Activated CD8-positive, alpha-beta memory T cell treated with anti-CD3 and anti-CD28 coated beads, Interleukin-2, amount 50 U/mL, for 4 hours (primary cell): ENCODE measurements at regions not wholly inside any gene's neighbourhood (a gene's known extent, or its start where the extent isn't known, plus 50 kb on each side); places are given as distances from the start of the nearest gene placed in this dataset.

Experiments
- DNase-seq: peaks from one replicate; pipeline ENCODE4 v3.0.0-alpha.2; 2020

DNA sequence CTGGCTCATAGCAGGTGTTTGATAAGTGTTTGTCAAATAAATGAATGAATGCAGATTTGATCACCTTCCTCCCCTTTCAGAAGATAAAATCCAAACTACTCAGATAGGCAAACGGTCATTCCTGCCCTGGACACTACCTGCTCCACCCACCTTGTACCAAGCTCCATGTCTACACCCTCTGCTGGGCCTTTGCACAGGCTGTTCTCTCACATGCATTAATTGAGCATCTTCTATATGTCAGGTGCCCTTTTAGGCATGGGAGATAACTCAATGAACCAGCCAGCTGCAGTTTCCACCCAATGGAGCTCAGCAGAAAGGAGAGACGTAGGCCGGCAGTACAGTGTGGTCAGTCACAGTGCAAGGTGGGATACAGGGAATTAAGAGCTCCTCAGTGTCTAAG, 102.3 kb upstream of the CPEB4 start:
- DNase-seq = no peak

- no peak for DNase-seq
Observed at GRCh38 chr5:173786286-173787187, 101.6 kb upstream of the CPEB4 start.

DNA sequence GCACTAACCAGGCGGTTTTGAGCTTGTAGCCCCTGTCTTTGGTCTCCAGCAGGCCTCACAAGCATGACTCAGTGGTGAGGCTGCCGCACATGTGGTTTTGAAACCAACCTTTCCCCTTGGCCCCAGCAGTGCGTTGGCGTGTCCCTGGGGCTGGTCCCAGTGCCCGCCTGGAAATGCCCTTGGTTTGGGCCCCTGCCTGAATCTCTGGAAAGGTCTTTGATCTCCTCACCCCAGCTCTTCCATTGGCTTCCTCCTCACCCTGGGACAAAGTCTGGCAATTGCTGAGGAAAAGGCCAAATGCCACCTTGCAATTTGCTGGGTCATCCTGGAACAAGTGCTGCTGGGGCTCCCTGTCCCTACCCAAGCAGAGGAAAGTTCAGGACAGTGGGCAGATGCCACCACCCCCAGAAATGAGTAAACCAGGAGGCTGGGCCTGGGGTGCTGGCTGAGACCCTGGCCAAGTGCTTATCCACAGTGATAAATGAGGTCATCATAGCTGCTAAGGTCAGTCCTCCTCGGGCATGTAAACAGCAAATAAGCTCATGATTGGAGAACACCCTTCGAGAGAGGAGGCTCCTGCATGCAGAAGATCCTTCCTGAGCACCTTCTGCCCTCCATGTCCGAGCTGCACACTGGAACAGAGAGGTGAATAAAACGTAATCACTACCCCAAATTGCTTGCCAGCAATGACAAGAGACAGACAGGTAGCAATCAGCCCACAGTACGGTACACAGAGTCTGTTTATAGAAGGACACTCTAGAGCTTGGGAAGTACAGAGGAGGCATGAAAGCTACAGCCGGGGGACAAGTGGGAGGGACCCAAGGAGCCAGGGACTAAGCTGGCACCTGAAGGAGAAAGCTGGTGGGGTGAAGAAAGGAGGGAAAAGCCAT, 98.9 kb upstream of the CPEB4 start:
- DNase-seq = no peak

DNA sequence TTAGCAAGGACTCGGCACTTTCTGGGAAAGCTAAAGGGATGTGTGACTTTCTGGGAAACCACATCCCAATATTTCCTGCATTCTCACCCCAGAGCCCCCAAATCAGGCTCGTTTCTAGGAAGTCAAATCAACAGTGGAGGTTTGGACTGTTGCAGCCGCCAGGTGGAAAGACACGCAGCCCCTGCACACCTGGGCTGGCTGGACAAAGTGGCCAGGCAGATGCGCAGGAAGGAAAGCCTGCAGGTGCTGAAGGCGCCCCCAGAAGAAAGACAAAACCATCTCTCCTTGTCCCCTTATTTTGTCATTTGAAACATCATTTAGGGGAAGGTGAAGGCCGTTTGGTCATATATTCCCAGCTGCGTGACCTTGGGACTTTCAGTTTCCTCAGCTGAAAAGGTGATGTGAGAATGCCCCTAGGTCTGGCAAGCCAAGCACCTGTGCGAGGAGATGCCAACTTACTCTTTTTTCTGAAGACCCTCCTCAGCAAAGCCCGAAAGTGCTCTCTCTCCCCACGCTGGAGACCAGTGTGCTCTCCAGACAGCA, 97.9 kb upstream of the CPEB4 start:
- no peak for DNase-seq

DNA sequence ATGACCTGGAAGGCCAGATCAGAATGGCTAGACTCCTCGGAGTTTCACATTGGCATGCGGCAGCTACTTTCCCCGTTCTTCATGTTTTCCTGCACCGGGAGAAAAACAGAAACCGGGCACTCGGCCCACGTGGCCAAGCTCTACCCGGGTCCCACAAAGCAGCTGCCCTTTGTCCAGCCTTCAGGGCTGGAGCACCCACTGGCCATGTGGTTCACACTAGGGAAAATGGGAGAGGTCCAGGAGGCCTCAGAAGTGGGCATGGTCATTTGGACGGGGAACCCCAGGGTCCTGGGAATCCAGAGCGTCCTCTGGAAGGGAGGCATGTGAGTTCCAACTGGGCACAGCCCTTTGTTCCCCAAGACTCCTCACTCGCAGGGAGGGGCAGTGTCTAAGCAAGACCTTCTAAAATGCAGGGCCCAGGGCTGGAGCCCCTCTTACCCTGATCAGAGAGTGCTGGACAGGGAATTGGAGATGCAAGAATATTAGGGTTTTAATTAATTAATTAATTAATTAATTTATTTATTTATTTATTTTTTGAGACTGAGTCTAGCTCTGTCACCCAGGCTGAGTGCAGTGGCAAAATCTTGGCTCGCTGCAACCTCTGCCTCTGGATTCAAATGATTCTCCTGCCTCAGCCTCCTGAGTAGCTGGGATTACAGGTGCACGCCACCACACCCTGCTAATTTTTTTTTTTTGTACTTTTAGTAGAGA, 97.2 kb upstream of the CPEB4 start:
- DNase-seq = no peak

GRCh38 chr5:173791878-173792277, 96.3 kb upstream of the CPEB4 start:
- no peak for DNase-seq

DNA sequence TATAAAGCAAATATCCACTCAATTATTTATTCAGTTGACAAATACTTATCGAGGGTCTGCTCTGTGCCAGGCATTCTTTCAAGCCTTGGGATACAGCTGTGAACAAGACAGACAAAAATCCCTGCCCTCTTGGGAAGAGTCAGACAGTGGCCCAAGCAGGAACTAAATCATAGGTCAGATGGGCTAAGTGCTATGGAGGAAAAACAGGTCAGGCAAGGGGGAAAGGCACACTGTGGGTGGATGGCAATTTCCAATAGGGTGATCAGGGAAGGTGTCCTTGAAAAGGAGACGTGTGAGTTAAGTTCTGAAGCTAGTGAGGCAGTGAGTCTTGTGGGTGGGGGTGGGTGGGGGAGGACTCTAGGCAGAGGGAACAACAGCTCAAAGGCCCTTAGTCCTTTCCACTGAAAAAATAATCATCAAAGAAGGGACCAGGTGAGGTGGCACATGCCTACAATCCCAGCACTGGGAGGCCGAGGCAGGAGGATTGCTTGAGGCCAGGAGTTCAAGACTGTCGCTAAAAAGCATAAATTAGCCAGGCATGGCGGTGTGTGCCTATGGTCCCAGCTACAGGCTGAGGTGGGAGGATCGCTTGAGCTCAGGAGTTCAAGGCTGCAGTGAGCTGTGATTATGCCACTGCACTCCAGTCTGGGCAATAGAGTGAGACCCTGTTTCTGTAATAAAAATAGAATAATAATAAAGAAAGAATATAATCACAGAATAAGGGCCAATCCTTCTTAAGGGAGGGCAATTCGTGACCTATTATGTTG, 95.2 kb upstream of the CPEB4 start:
- no peak for DNase-seq

GRCh38 chr5:173793648-173794548, 94.3 kb upstream of the CPEB4 start:
- DNase-seq = no peak

DNA sequence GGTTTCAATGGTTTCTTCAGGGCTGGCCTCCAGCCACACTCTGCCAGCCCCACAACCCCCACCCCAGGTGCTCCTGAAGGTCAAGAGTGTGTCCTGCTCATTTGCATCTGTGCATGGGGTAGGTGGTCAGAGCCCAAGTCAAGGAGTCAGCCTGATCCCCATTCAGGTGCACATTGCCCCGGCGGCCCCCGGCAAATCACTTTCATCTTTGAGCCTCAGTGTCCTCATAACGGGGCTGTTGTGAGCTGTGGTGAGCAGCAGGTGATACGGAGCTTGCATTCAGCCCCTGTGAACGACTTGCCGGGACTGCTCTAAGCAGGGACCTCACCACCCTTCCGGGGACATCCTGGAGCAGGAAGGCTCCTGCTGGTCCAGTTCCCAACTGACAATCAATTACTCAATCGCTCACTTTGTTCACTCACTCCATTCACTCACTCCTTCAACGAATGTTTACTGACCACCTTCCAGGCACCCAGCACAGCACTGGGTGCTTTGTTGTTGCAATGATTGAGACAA, 93.2 kb upstream of the CPEB4 start:
- DNase-seq = no peak

GRCh38 chr5:173795601-173796000, 92.5 kb upstream of the CPEB4 start:
- DNase-seq = no peak

DNA sequence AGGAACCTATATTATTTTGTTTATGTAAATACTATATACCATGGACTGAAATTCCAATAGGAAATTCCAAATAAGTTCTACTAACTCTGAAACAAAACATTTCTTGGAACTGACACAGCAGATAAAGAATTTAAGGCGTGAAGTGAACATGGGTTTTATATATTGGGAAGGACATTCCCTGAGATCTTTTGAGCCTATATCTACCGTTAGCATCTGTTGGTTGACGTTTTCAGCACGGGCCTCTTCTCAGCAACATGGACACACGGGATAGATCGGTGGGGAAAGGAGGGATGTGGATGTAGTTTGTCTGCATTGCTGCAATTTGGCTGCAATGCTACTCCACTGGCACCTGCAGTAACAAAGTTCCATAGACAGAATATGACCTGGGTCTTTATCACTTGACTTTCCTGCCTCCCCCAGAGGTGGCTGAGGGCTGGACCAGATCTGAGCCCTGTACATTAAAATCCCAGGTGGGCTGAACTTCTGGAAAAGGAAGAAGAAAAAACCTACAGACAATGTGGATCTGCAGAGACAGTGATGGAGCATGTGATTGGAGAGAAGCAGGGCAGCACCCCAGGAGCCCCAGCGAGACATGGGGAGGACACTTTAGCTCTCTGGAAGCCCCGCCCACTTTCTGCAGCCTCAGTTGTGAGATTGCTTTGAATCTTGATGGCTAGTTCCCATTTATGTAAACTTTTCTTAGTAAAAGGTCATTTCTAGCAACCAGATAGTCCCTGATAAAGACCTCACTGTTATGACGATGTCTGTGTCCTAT, 91.2 kb upstream of the CPEB4 start:
- no peak for DNase-seq

DNA sequence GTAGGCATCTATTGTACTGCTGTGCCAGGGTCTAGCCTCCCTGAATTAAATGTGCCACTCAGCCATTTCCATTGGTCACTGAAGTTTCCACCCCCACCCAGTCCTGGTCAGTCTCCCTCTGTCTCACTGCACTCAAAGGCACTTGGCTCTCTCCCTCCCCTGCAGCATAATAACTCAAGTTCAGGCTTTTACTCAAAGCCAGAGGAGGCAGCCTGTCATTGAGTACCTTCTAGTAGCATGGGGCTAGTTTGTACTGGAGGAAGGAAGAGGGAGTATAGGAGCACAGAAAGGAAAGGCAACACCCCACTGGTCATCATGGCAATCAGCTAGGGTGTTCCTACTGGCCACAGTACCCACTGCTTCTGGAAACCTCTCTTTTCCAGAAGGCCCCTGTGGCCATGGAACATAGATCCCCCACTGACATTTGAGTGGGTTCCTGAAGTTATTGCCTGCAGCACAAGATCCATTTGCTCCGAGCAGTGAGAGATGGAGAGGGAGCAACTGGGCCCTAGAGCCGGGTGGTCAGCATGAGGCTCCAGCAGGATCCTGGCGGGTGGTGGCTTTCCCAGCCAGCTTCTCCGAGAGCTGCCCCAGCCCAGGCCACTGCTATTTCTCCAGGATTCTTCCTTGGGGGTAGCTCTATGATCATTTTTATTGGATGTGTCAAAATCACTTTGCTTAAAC, 89.9 kb upstream of the CPEB4 start:
- no peak for DNase-seq

DNA sequence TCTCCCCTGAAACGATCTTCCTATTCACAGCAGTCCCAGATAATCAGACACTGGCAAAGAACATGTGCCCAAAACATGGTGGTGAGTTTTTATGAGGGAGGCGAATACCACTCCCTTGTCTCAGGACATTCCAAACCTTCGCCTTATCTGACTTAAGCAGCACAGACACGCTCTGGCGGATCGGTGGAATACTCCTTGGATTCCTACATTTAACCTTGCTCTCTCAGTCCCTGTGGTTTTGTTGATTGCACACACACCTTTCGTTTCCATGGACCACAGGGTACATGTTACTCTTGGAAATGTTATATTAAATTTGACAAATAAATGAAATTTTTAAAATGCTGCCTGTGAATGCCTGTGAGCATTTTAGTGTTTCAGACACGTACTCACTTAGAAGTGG, 87.8 kb upstream of the CPEB4 start:
- no peak for DNase-seq

DNA sequence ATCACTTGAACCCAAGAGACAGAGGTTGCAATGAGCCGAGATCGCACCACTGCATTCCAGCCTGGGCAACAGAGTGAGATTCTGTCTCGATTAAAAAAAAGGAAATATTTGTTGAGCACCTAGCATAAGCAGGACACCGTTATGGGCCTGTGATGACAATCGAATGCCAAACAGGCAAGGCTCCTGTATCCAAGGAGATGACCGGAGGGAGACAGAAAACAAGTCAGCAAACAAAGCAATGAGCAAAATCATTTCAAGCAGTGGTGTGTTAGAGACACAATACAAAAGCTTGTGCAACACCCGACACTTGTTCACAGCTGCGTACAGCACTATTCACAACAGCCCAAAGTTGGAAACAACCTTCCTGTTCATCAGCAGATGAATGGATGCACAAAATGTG, 87.1 kb upstream of the CPEB4 start:
- no peak for DNase-seq

- DNase-seq = no peak
Observed at GRCh38 chr5:173802670-173803165, 85.4 kb upstream of the CPEB4 start.

DNA sequence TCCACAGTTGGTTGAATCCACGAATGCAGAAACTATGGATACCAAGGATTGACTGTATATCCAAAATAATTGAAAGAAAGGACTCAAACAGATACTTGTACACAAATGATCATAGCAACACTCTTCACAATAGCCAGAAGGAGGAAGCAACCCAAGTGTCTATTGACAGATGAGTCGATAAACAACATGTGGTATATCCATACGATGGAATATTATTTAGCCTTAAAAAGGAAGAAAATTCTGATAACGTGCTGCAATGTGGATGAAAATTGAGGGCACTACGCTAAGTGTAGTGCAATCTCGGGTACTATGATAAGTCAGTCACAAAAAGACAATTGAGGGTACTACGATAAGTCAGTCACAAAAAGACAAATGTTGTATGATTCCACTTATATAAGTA, 83.6 kb upstream of the CPEB4 start:
- no peak for DNase-seq

GRCh38 chr5:173806270-173807035, 81.7 kb upstream of the CPEB4 start:
- DNase-seq = no peak

GRCh38 chr5:173807181-173807655, 80.9 kb upstream of the CPEB4 start:
- no peak for DNase-seq
